HEK293T (cell line): ENCODE measurements at regions not wholly inside any gene's neighbourhood (a gene's known extent, or its start where the extent isn't known, plus 50 kb on each side); places are given as distances from the start of the nearest gene placed in this dataset.

ENCODE experiments used
- ELF4 ChIP-seq: fragments of 450-650 bp; IDR thresholded peaks from 2 replicates; pipeline ENCODE4 v1.6.1; 2017; ENCODE audit warnings: antibody characterized with exemption
- FOXK2 ChIP-seq: fragments of 450-650 bp; IDR thresholded peaks from 2 replicates; pipeline ENCODE4 v1.6.1; 2016; ENCODE audit warnings: mild to moderate bottlenecking
- FOXM1 ChIP-seq: fragments of 450-650 bp; IDR thresholded peaks from 2 replicates; pipeline ENCODE4 v1.6.1; 2017; ENCODE audit warnings: mild to moderate bottlenecking, borderline replicate concordance
- HDGF ChIP-seq: fragments of 450-650 bp; IDR thresholded peaks from 2 replicates; pipeline ENCODE4 v1.6.1; 2017; ENCODE audit warnings: antibody characterized with exemption, borderline replicate concordance
- L3MBTL2 ChIP-seq: fragments of 450-650 bp; conservative IDR thresholded peaks from 2 replicates; pipeline ENCODE4 v1.6.1; 2016; ENCODE audit warnings: mild to moderate bottlenecking
- LEF1 ChIP-seq: fragments of 450-650 bp; IDR thresholded peaks from 2 replicates; pipeline ENCODE4 v1.6.1; 2017; ENCODE audit warnings: mild to moderate bottlenecking, borderline replicate concordance
- PKNOX1 ChIP-seq: fragments of 450-650 bp; IDR thresholded peaks from 2 replicates; pipeline ENCODE4 v1.6.1; 2016
- SP1 ChIP-seq: fragments of 450-650 bp; IDR thresholded peaks from 2 replicates; pipeline ENCODE4 v1.6.1; 2017
- TARDBP ChIP-seq: fragments of 450-650 bp; IDR thresholded peaks from 2 replicates; pipeline ENCODE4 v1.6.1; 2016

- no peak for TF ChIP-seq HDGF
- no peak for TF ChIP-seq PKNOX1
- no peak for TF ChIP-seq ELF4
- TF ChIP-seq L3MBTL2 = no peak
- TF ChIP-seq SP1 = no peak
- TF ChIP-seq FOXK2 = no peak
- no peak for TF ChIP-seq FOXM1
- no peak for TF ChIP-seq TARDBP
- no peak for TF ChIP-seq LEF1
These were observed 597.0 kb upstream of the ITGA1 start for GRCh38 chr5:52190737-52191136.
